H9 (cell line): ENCODE measurements at regions not wholly inside any gene's neighbourhood (a gene's known extent, or its start where the extent isn't known, plus 50 kb on each side); places are given as distances from the start of the nearest gene placed in this dataset.

Experiments used
- DNase-seq: peaks from one replicate; pipeline ENCODE4 v3.0.0-alpha.2; 2017
- H2AFZ ChIP-seq: one replicate; pipeline ENCODE4 v1.6.1; 2013; ENCODE audit warnings: mild to moderate bottlenecking, low read length, control low read depth, moderate library complexity
- H2AK5ac ChIP-seq: 2 replicates; pipeline ENCODE4 v1.6.1; 2013; ENCODE audit warnings: low read length, control low read depth, mixed read lengths; ENCODE audit not compliant: insufficient read length
- H2BK120ac ChIP-seq: one replicate; pipeline ENCODE4 v1.6.1; 2013; ENCODE audit warnings: low read depth, mild to moderate bottlenecking, low read length, control low read depth, inconsistent platforms; ENCODE audit not compliant: poor library complexity, severe bottlenecking
- H2BK12ac ChIP-seq: 2 replicates; pipeline ENCODE4 v1.6.1; 2013; ENCODE audit warnings: low read length, control low read depth, mixed read lengths, low read depth; ENCODE audit not compliant: insufficient read length
- H2BK15ac ChIP-seq: 2 replicates; pipeline ENCODE4 v1.6.1; 2013; ENCODE audit warnings: low read depth, low read length, control low read depth
- H2BK20ac ChIP-seq: one replicate; pipeline ENCODE4 v1.6.1; 2013; ENCODE audit warnings: low read depth, mild to moderate bottlenecking, low read length, control low read depth, inconsistent platforms; ENCODE audit not compliant: poor library complexity, severe bottlenecking
- H2BK5ac ChIP-seq: 2 replicates; pipeline ENCODE4 v1.6.1; 2013; ENCODE audit warnings: low read length, control low read depth, mixed read lengths; ENCODE audit not compliant: insufficient read length
- H3K14ac ChIP-seq: 2 replicates; pipeline ENCODE4 v1.6.1; 2013; ENCODE audit warnings: low read length, control low read depth; ENCODE audit not compliant: insufficient read depth
- H3K18ac ChIP-seq: 2 replicates; pipeline ENCODE4 v1.6.1; 2013; ENCODE audit warnings: low read depth, mild to moderate bottlenecking, mixed read lengths, low read length, control low read depth; ENCODE audit not compliant: insufficient read length
- H3K23ac ChIP-seq: 2 replicates; pipeline ENCODE4 v1.6.1; 2013; ENCODE audit warnings: low read length, control low read depth, mixed read lengths, low read depth; ENCODE audit not compliant: insufficient read length
- H3K23me2 ChIP-seq: 2 replicates; pipeline ENCODE4 v1.6.1; 2013; ENCODE audit warnings: low read depth, mild to moderate bottlenecking, mixed read lengths, low read length, control low read depth; ENCODE audit not compliant: insufficient read length, poor library complexity, severe bottlenecking
- H3K27ac ChIP-seq: 2 replicates; pipeline ENCODE4 v1.5.1; 2013; ENCODE audit warnings: low read length, control low read depth, mixed read lengths, low read depth; ENCODE audit not compliant: insufficient read length
- H3K27me3 ChIP-seq: 2 replicates; pipeline ENCODE4 v1.6.1; 2013; ENCODE audit warnings: low read length, control low read depth, inconsistent platforms; ENCODE audit not compliant: insufficient read depth
- H3K4ac ChIP-seq: 2 replicates; pipeline ENCODE4 v1.6.1; 2013; ENCODE audit warnings: low read depth, mild to moderate bottlenecking, control low read depth, inconsistent platforms, low read length, moderate library complexity
- H3K4me1 ChIP-seq: 2 replicates; pipeline ENCODE4 v1.6.1; 2013; ENCODE audit warnings: low read length, control low read depth, inconsistent platforms; ENCODE audit not compliant: insufficient read depth
- H3K4me2 ChIP-seq: 2 replicates; pipeline ENCODE4 v1.6.1; 2013; ENCODE audit warnings: low read length, control low read depth, mixed read lengths; ENCODE audit not compliant: insufficient read length, insufficient read depth
- H3K56ac ChIP-seq: 2 replicates; pipeline ENCODE4 v1.6.1; 2013; ENCODE audit warnings: low read depth, mild to moderate bottlenecking, mixed read lengths, low read length, control low read depth; ENCODE audit not compliant: insufficient read length
- H3K79me1 ChIP-seq: 2 replicates; pipeline ENCODE4 v1.6.1; 2013; ENCODE audit warnings: low read depth, mild to moderate bottlenecking, moderate library complexity, low read length, control low read depth, inconsistent platforms; ENCODE audit not compliant: insufficient read depth, poor library complexity, severe bottlenecking
- H3K79me2 ChIP-seq: 2 replicates; pipeline ENCODE4 v1.6.1; 2013; ENCODE audit warnings: low read length, control low read depth, inconsistent platforms; ENCODE audit not compliant: insufficient read depth
- H3K9ac ChIP-seq: 2 replicates; pipeline ENCODE4 v1.6.1; 2013; ENCODE audit warnings: low read length, control low read depth, mixed read lengths; ENCODE audit not compliant: insufficient read length; ENCODE audit errors: extremely low read depth
- H3K9me3 ChIP-seq: one replicate; pipeline ENCODE4 v1.6.1; 2013; ENCODE audit warnings: low read depth, low read length, inconsistent platforms; ENCODE audit not compliant: control insufficient read depth
- H3T11ph ChIP-seq: one replicate; pipeline ENCODE4 v1.6.1; 2013; ENCODE audit warnings: mild to moderate bottlenecking, low read length, control low read depth, inconsistent platforms
- H4K20me1 ChIP-seq: one replicate; pipeline ENCODE4 v1.6.1; 2013; ENCODE audit not compliant: control insufficient read depth, insufficient read length, insufficient read depth
- H4K5ac ChIP-seq: 2 replicates; pipeline ENCODE4 v1.6.1; 2013; ENCODE audit warnings: low read depth, mild to moderate bottlenecking, mixed read lengths, low read length, control low read depth; ENCODE audit not compliant: insufficient read length
- H4K8ac ChIP-seq: replicated peaks from 2 replicates; pipeline ENCODE4 v1.6.1; 2013; ENCODE audit warnings: low read length, control low read depth, mixed read lengths, low read depth; ENCODE audit not compliant: insufficient read length
- H4K91ac ChIP-seq: 2 replicates; pipeline ENCODE4 v1.6.1; 2013; ENCODE audit warnings: low read depth, mild to moderate bottlenecking, moderate library complexity, mixed read lengths, low read length, control low read depth; ENCODE audit not compliant: insufficient read length
- H3K27ac Mint-ChIP-seq, 3 experiments: 2 replicates in 2 of 3; 3 replicates in 1 of 3; pipeline ENCODE4 v1.8.0; 2020 to 2021; ENCODE audit warnings: mixed read lengths in 3 of 3, mild to moderate bottlenecking in 1 of 3, moderate library complexity in 1 of 3
- H3K27me3 Mint-ChIP-seq: 2 replicates; pipeline ENCODE4 v1.8.0; 2021; ENCODE audit warnings: low read depth, mild to moderate bottlenecking, moderate library complexity, mixed read lengths
- H3K36me3 Mint-ChIP-seq, 3 experiments: 2 replicates in 2 of 3; 3 replicates in 1 of 3; pipeline ENCODE4 v1.8.0; 2020 to 2021; ENCODE audit warnings: low read depth in 3 of 3, mixed read lengths in 3 of 3; ENCODE audit not compliant: insufficient read depth in 1 of 3
- H3K4me1 Mint-ChIP-seq, 2 experiments: 2 replicates each; pipeline ENCODE4 v1.8.0; 2020; ENCODE audit warnings: mixed read lengths in 2 of 2
- H3K4me3 Mint-ChIP-seq, 2 experiments: 2 replicates in 1 of 2; 3 replicates in 1 of 2; pipeline ENCODE4 v1.8.0; 2020 to 2021; ENCODE audit warnings: mild to moderate bottlenecking in 2 of 2, mixed read lengths in 2 of 2, moderate library complexity in 1 of 2
- H3K9me3 Mint-ChIP-seq, 2 experiments: 2 replicates in 1 of 2; 3 replicates in 1 of 2; pipeline ENCODE4 v1.8.0; 2020; ENCODE audit warnings: mild to moderate bottlenecking in 2 of 2, mixed read lengths in 2 of 2, moderate library complexity in 1 of 2
- WGBS: extraction: QIAGEN DNeasy Blood & Tissue Kit; methylation state at CpG from one replicate; pipeline ENCODE4 v1.1.7; 2013; ENCODE audit warnings: missing lambda C conversion rate, low lambda C conversion rate, mixed read lengths; ENCODE audit not compliant: insufficient read length; ENCODE audit errors: extremely low coverage; 5-methylcytosine and 5-hydroxymethylcytosine counted together
- TF ChIP-seq, protein P1 (sequence below): fragments of 200-600 bp; sonication (generic); conservative IDR thresholded peaks from 3 replicates; pipeline ENCODE4 v1.8.0; 2021; ENCODE audit warnings: antibody characterized with exemption, mild to moderate bottlenecking

GRCh38 chr3:82133070-82133606 lies 371.7 kb upstream of the GBE1 start:
- no peaks in the 10 kb centered on the region for H3K79me2 ChIP-seq
- H4K5ac ChIP-seq, result no peak overlapping the region
- H3K9me3 ChIP-seq, result no peaks in the 10 kb centered on the region
- H3K4me2 ChIP-seq, result no peak overlapping the region
- H3T11ph ChIP-seq, result no peak overlapping the region
- H2BK120ac ChIP-seq, result no peak overlapping the region
- peaks cover 14 to 16% of the 10 kb centered on the region in 2 experiments for H3K4me1 Mint-ChIP-seq
- H3K27ac Mint-ChIP-seq, result no peak overlapping the region
- H2BK5ac ChIP-seq, result no peak overlapping the region
- H3K23me2 ChIP-seq, result no peaks in the 10 kb centered on the region
- H2AFZ ChIP-seq, result no peak overlapping the region
- H4K8ac ChIP-seq, result no peak overlapping the region
- no CpG with 5 or more reads among the region's 5 CpGs for WGBS
- H4K20me1 ChIP-seq, result no peaks in the 10 kb centered on the region
- H3K27me3 ChIP-seq, result no peaks in the 10 kb centered on the region
- H3K4ac ChIP-seq, result no peak overlapping the region
- DNase-seq, result peak; percentile 55
- H3K4me1 ChIP-seq, result no peaks in the 10 kb centered on the region
- H3K36me3 Mint-ChIP-seq, result no peaks in the 10 kb centered on the region
- H3K27me3 Mint-ChIP-seq, result no peaks in the 10 kb centered on the region
- H2AK5ac ChIP-seq, result no peak overlapping the region
- no peak overlapping the region for H2BK15ac ChIP-seq
- H3K9ac ChIP-seq, result no peak overlapping the region
- no peaks in the 10 kb centered on the region for H3K9me3 Mint-ChIP-seq
- no peak overlapping the region for H2BK20ac ChIP-seq
- no peak overlapping the region for H3K4me3 Mint-ChIP-seq
- TF ChIP-seq, protein P1, sequence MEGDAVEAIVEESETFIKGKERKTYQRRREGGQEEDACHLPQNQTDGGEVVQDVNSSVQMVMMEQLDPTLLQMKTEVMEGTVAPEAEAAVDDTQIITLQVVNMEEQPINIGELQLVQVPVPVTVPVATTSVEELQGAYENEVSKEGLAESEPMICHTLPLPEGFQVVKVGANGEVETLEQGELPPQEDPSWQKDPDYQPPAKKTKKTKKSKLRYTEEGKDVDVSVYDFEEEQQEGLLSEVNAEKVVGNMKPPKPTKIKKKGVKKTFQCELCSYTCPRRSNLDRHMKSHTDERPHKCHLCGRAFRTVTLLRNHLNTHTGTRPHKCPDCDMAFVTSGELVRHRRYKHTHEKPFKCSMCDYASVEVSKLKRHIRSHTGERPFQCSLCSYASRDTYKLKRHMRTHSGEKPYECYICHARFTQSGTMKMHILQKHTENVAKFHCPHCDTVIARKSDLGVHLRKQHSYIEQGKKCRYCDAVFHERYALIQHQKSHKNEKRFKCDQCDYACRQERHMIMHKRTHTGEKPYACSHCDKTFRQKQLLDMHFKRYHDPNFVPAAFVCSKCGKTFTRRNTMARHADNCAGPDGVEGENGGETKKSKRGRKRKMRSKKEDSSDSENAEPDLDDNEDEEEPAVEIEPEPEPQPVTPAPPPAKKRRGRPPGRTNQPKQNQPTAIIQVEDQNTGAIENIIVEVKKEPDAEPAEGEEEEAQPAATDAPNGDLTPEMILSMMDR, result peak; percentile 87
- no peak overlapping the region for H3K27ac ChIP-seq
- no peak overlapping the region for H3K18ac ChIP-seq
- H4K91ac ChIP-seq, result no peak overlapping the region
- H2BK12ac ChIP-seq, result no peak overlapping the region
- H3K79me1 ChIP-seq, result no peaks in the 10 kb centered on the region
- H3K23ac ChIP-seq, result no peak overlapping the region
- no peak overlapping the region for H3K56ac ChIP-seq
- H3K14ac ChIP-seq, result no peak overlapping the region
